ENCODE measurements at regions not wholly inside any gene's neighbourhood (a gene's known extent, or its start where the extent isn't known, plus 50 kb on each side); places are given as distances from the start of the nearest gene placed in this dataset.

DNA sequence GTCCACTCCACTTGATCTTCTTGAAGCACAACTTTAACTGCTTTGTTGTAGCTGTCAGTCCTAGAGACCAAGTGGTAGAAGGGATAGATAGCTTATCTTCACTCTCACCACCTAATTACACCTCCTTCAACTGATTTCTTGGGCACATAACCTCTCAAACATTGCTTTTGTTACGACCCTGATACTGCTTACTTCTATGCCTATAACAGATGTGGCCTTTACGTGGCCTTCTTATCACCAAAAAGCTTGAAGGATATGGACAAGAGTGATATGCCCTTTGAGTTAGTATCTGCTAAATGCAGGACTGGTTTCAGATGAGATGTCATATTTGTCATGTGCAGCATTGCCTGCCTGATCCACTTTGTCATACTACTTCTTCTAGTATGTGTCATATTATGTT, 847.2 kb downstream of the TDRD15 start:
- intact Hi-C loops (cut with micrococcal nuclease): no loop called here
- H3K27ac ChIP-seq (ENCODE audit: low read depth, low read length): no peak overlapping the region
- CTCF ChIA-PET: no interaction called here

More for the DNA sequence above, 847.2 kb downstream of the TDRD15 start:
- H3K4me1 ChIP-seq (ENCODE audit: control insufficient read depth in 1 of 2, insufficient read depth in 2 of 2, low read length in 2 of 2): no peaks in the 10 kb centered on the region
- ChIA-PET POLR2A (no interaction called here), RAD21 (ENCODE audit: low non-redundant PET in 1 of 2, low total read pairs in 2 of 2, uncharacterized antibody in 2 of 2, unreplicated experiment in 2 of 2) (no interaction called here)
- H3K9me3 ChIP-seq (ENCODE audit: control insufficient read depth in 1 of 2, insufficient read depth in 1 of 2, low read depth in 1 of 2, low read length in 2 of 2): peaks cover 12 to 19% of the 10 kb centered on the region in 2 experiments; a peak in 2 of 4 replicates
- H3K27me3 ChIP-seq (ENCODE audit: insufficient read depth, low read length): no peaks in the 10 kb centered on the region
- TF ChIP-seq EZH2phosphoT487 (IDR thresholded peaks at IDR 0.05; ENCODE audit: borderline replicate concordance): no peak
- no peak for TF ChIP-seq SP1 (IDR thresholded peaks at IDR 0.05; ENCODE audit: low read depth)
- TF ChIP-seq ELF1 (IDR thresholded peaks at IDR 0.05; ENCODE audit: borderline replicate concordance, low read depth): no peak
- no peak for TF ChIP-seq JUND (IDR thresholded peaks at IDR 0.05)
- no peak for TF ChIP-seq RAD21 (IDR thresholded peaks at IDR 0.05; ENCODE audit: low read depth)
- TF ChIP-seq, protein P1, sequence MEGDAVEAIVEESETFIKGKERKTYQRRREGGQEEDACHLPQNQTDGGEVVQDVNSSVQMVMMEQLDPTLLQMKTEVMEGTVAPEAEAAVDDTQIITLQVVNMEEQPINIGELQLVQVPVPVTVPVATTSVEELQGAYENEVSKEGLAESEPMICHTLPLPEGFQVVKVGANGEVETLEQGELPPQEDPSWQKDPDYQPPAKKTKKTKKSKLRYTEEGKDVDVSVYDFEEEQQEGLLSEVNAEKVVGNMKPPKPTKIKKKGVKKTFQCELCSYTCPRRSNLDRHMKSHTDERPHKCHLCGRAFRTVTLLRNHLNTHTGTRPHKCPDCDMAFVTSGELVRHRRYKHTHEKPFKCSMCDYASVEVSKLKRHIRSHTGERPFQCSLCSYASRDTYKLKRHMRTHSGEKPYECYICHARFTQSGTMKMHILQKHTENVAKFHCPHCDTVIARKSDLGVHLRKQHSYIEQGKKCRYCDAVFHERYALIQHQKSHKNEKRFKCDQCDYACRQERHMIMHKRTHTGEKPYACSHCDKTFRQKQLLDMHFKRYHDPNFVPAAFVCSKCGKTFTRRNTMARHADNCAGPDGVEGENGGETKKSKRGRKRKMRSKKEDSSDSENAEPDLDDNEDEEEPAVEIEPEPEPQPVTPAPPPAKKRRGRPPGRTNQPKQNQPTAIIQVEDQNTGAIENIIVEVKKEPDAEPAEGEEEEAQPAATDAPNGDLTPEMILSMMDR (IDR thresholded peaks at IDR 0.05 in 2 of 3, conservative IDR thresholded peaks at IDR 0.05 in 1 of 3; ENCODE audit: borderline replicate concordance in 1 of 3, insufficient read depth in 1 of 3, low read depth in 2 of 3, low read length in 2 of 3): no peak
- TF ChIP-seq FOSL1 (IDR thresholded peaks at IDR 0.05; ENCODE audit: low read depth): no peak
- TF ChIP-seq SIN3A (IDR thresholded peaks at IDR 0.05; ENCODE audit: low read depth): no peak
- no peak for TF ChIP-seq POLR2A (IDR thresholded peaks at IDR 0.05; ENCODE audit: borderline replicate concordance, extremely low read depth, insufficient read depth, insufficient read length)
- no peak for TF ChIP-seq SRF (IDR thresholded peaks at IDR 0.05; ENCODE audit: low read depth)
- TF ChIP-seq EZH2 (IDR thresholded peaks at IDR 0.05): no peak
- TF ChIP-seq, protein P2, sequence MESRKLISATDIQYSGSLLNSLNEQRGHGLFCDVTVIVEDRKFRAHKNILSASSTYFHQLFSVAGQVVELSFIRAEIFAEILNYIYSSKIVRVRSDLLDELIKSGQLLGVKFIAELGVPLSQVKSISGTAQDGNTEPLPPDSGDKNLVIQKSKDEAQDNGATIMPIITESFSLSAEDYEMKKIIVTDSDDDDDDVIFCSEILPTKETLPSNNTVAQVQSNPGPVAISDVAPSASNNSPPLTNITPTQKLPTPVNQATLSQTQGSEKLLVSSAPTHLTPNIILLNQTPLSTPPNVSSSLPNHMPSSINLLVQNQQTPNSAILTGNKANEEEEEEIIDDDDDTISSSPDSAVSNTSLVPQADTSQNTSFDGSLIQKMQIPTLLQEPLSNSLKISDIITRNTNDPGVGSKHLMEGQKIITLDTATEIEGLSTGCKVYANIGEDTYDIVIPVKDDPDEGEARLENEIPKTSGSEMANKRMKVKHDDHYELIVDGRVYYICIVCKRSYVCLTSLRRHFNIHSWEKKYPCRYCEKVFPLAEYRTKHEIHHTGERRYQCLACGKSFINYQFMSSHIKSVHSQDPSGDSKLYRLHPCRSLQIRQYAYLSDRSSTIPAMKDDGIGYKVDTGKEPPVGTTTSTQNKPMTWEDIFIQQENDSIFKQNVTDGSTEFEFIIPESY (IDR thresholded peaks at IDR 0.05; ENCODE audit: extremely low read depth, insufficient replicate concordance, low read length): no peak
- H2AFZ ChIP-seq (ENCODE audit: low read depth, low read length, poor library complexity, severe bottlenecking): no peak overlapping the region
- no peaks in the 10 kb centered on the region for H4K20me1 ChIP-seq (ENCODE audit: insufficient read depth)
- H3K36me3 ChIP-seq (ENCODE audit: control insufficient read depth in 1 of 2, insufficient read depth in 2 of 2, low read length in 2 of 2): no peaks in the 10 kb centered on the region
- ATAC-seq: no peak
- no peaks in the 10 kb centered on the region for H3K9me2 ChIP-seq (ENCODE audit: insufficient read depth)
- H3K4me2 ChIP-seq (ENCODE audit: low read length): no peak overlapping the region
- no peaks in the 10 kb centered on the region for H3K79me2 ChIP-seq (ENCODE audit: insufficient read depth, low read length)
- no TSS peak for BruUV-seq (replicated peaks)
- no peak overlapping the region for H3K4me3 ChIP-seq (replicated peaks in 1 of 2; ENCODE audit: low read depth in 1 of 2, low read length in 2 of 2)
- no peak for DNase-seq (ENCODE audit: low read depth, low spot score)
- H3K9ac ChIP-seq (ENCODE audit: low read length): no peak overlapping the region
